Cardiac septum (tissue), 1 donor: ENCODE measurements at regions not wholly inside any gene's neighbourhood (a gene's known extent, or its start where the extent isn't known, plus 50 kb on each side); places are given as distances from the start of the nearest gene placed in this dataset.

ENCODE experiments used
- DNase-seq: peaks from one replicate; pipeline ENCODE4 v3.0.0-alpha.2; 2020; ENCODE audit warnings: low spot score
- intact Hi-C: fragments of 100-400 bp; cut with DNase I; formaldehyde crosslinking; loops from one replicate; pipeline ENCODE4 v1.14.0; 2022
- donor health status: DM: no; HTN: no; CAD: no.

- DNase-seq = no peak
- intact Hi-C loops = no loop called here
Measured at GRCh38 chrX:45352611-45353010, 151.9 kb upstream of the DIPK2B start.

GRCh38 chrX:45351478-45351877 lies 150.8 kb upstream of the DIPK2B start:
- no peak for DNase-seq
- intact Hi-C loops = no loop called here

GRCh38 chrX:45348296-45348695 lies 147.6 kb upstream of the DIPK2B start:
- intact Hi-C loops = no loop called here

GRCh38 chrX:45347877-45348276 lies 147.2 kb upstream of the DIPK2B start:
- no peak for DNase-seq

More at GRCh38 chrX:45348296-45348695, 147.6 kb upstream of the DIPK2B start:
- DNase-seq = no peak

GRCh38 chrX:45344594-45344993 lies 143.9 kb upstream of the DIPK2B start:
- no peak for DNase-seq
- intact Hi-C loops = no loop called here

More at GRCh38 chrX:45347877-45348276, 147.2 kb upstream of the DIPK2B start:
- intact Hi-C loops = no loop called here

GRCh38 chrX:45329217-45329616 lies 128.5 kb upstream of the DIPK2B start:
- intact Hi-C loops = no loop called here
- no peak for DNase-seq

GRCh38 chrX:45324941-45325340 lies 124.3 kb upstream of the DIPK2B start:
- DNase-seq = no peak
- intact Hi-C loops = loop anchor here (5.0 kb wide), 2 partner anchors 192 to 1082 kb away; no protein-coding TSS in a partner anchor

- DNase-seq = no peak
- intact Hi-C loops = loop anchor here (5.0 kb wide), 2 partner anchors 194 to 1084 kb away; no protein-coding TSS in a partner anchor
Measured at GRCh38 chrX:45323387-45323786, 122.7 kb upstream of the DIPK2B start.

- intact Hi-C loops = loop anchor here (5.0 kb wide), 2 partner anchors 194 to 1084 kb away; no protein-coding TSS in a partner anchor
- DNase-seq = no peak
Measured at GRCh38 chrX:45322820-45323219, 122.1 kb upstream of the DIPK2B start.

- DNase-seq = no peak
- intact Hi-C loops = loop anchor here (5.0 kb wide), 2 partner anchors 195 to 1085 kb away; no protein-coding TSS in a partner anchor
Measured at GRCh38 chrX:45322382-45322781, 121.7 kb upstream of the DIPK2B start.

GRCh38 chrX:45320191-45320590 lies 119.5 kb upstream of the DIPK2B start:
- DNase-seq = no peak
- intact Hi-C loops = loop anchor here (5.0 kb wide), 2 partner anchors 197 to 1087 kb away; no protein-coding TSS in a partner anchor

- DNase-seq = no peak
- intact Hi-C loops = no loop called here
Measured at GRCh38 chrX:45309801-45310200, 109.1 kb upstream of the DIPK2B start.

- intact Hi-C loops = no loop called here
- DNase-seq = no peak
Measured at GRCh38 chrX:45309096-45309495, 108.4 kb upstream of the DIPK2B start.

GRCh38 chrX:45306794-45307193 lies 106.1 kb upstream of the DIPK2B start:
- DNase-seq = no peak
- intact Hi-C loops = no loop called here

GRCh38 chrX:45300638-45301037 lies 100.0 kb upstream of the DIPK2B start:
- intact Hi-C loops = no loop called here
- no peak for DNase-seq

- intact Hi-C loops = no loop called here
- DNase-seq = no peak
Measured at GRCh38 chrX:45295259-45295986, 94.7 kb upstream of the DIPK2B start.

GRCh38 chrX:45274576-45274975 lies 73.9 kb upstream of the DIPK2B start:
- no peak for DNase-seq
- intact Hi-C loops = no loop called here

GRCh38 chrX:45267007-45267406 lies 66.3 kb upstream of the DIPK2B start:
- intact Hi-C loops = no loop called here
- no peak for DNase-seq

GRCh38 chrX:45266456-45266855 lies 65.8 kb upstream of the DIPK2B start:
- no peak for DNase-seq
- intact Hi-C loops = no loop called here

- intact Hi-C loops = no loop called here
- DNase-seq = no peak
Measured at GRCh38 chrX:45264865-45265264, 64.2 kb upstream of the DIPK2B start.

- intact Hi-C loops = no loop called here
- DNase-seq = no peak
Measured at GRCh38 chrX:45261471-45261870, 60.8 kb upstream of the DIPK2B start.
